Liver (tissue), 8 donors: ENCODE measurements at regions not wholly inside any gene's neighbourhood (a gene's known extent, or its start where the extent isn't known, plus 50 kb on each side); places are given as distances from the start of the nearest gene placed in this dataset.
A peak's percentile ranks its signal among the peaks of the same experiment; 100 is the strongest.

Experiments used
- DNase-seq: peaks from one replicate; pipeline ENCODE4 v3.0.0-alpha.2; 2017; ENCODE audit warnings: low spot score
- H3K27ac ChIP-seq, 2 donors: one replicate each; pipeline ENCODE4 v1.7.0; 2013; ENCODE audit warnings: inconsistent platforms in 2 of 2, low read length in 2 of 2, control low read depth in 1 of 2, low read depth in 1 of 2, mild to moderate bottlenecking in 1 of 2
- H3K27me3 ChIP-seq, 4 donors: one replicate each; pipeline versions ENCODE4 v1.6.1 to v1.7.0; 2013; ENCODE audit warnings: low read length in 3 of 4, inconsistent platforms in 1 of 4, mild to moderate bottlenecking in 1 of 4, moderate library complexity in 1 of 4; ENCODE audit not compliant: control insufficient read depth in 4 of 4, insufficient read depth in 4 of 4
- H3K36me3 ChIP-seq, 4 donors: one replicate each; pipeline versions ENCODE4 v1.6.1 to v1.7.0; 2013; ENCODE audit warnings: low read length in 3 of 4, mild to moderate bottlenecking in 3 of 4, low read depth in 1 of 4, moderate library complexity in 1 of 4; ENCODE audit not compliant: control insufficient read depth in 4 of 4, insufficient read depth in 3 of 4
- H3K4me1 ChIP-seq, 4 donors: one replicate each; pipeline versions ENCODE4 v1.6.1 to v1.7.0; 2013; ENCODE audit warnings: low read length in 3 of 4, mild to moderate bottlenecking in 3 of 4, moderate library complexity in 1 of 4; ENCODE audit not compliant: control insufficient read depth in 4 of 4, insufficient read depth in 4 of 4
- H3K4me3 ChIP-seq, 3 donors: one replicate each; pipeline versions ENCODE4 v1.6.1 to v1.7.0; 2013; ENCODE audit warnings: low read length in 3 of 3, control low read depth in 1 of 3, low read depth in 1 of 3, mild to moderate bottlenecking in 1 of 3
- H3K9ac ChIP-seq, 2 donors: one replicate each; pipeline ENCODE4 v1.7.0; 2013; ENCODE audit warnings: low read length in 2 of 2, mild to moderate bottlenecking in 2 of 2, moderate library complexity in 2 of 2, control low read depth in 1 of 2, low read depth in 1 of 2
- H3K9me3 ChIP-seq, 4 donors: one replicate each; pipeline versions ENCODE4 v1.6.1 to v1.7.0; 2013; ENCODE audit warnings: low read length in 3 of 4; ENCODE audit not compliant: control insufficient read depth in 4 of 4
- EGR1 ChIP-seq, 2 donors: IDR thresholded peaks; 2 replicates each; pipeline ENCODE4 v1.6.1; 2016 to 2018; ENCODE audit warnings: antibody characterized with exemption in 2 of 2, low read depth in 2 of 2
- FOXA1 ChIP-seq: IDR thresholded peaks from 2 replicates; pipeline ENCODE4 v1.6.1; 2016; ENCODE audit warnings: antibody characterized with exemption
- FOXA2 ChIP-seq: IDR thresholded peaks from 2 replicates; pipeline ENCODE4 v1.6.1; 2016; ENCODE audit warnings: antibody characterized with exemption
- GABPA ChIP-seq, 2 donors: IDR thresholded peaks in 1 of 2; conservative IDR thresholded peaks in 1 of 2; 2 replicates each; pipeline ENCODE4 v1.6.1; 2016; ENCODE audit warnings: antibody characterized with exemption in 2 of 2, mild to moderate bottlenecking in 1 of 2, moderate library complexity in 1 of 2
- HNF4A ChIP-seq, 2 donors: conservative IDR thresholded peaks; 2 replicates each; pipeline ENCODE4 v1.6.1; 2016; ENCODE audit warnings: antibody characterized with exemption in 2 of 2, mild to moderate bottlenecking in 2 of 2
- HNF4G ChIP-seq: IDR thresholded peaks from 2 replicates; pipeline ENCODE4 v1.6.1; 2016; ENCODE audit warnings: antibody characterized with exemption
- JUND ChIP-seq, 2 donors: IDR thresholded peaks; 2 replicates each; pipeline ENCODE4 v1.6.1; 2016; ENCODE audit warnings: antibody characterized with exemption in 2 of 2
- NR2F2 ChIP-seq: IDR thresholded peaks from 2 replicates; pipeline ENCODE4 v1.6.1; 2016; ENCODE audit warnings: antibody characterized with exemption
- RAD21 ChIP-seq, 2 donors: IDR thresholded peaks; 2 replicates each; pipeline ENCODE4 v1.6.1; 2016; ENCODE audit warnings: antibody characterized with exemption in 2 of 2, mild to moderate bottlenecking in 2 of 2
- RXRA ChIP-seq, 2 donors: IDR thresholded peaks; 2 replicates each; pipeline ENCODE4 v1.6.1; 2017 to 2018; ENCODE audit warnings: antibody characterized with exemption in 2 of 2, mild to moderate bottlenecking in 1 of 2
- SP1 ChIP-seq: IDR thresholded peaks from 2 replicates; pipeline ENCODE4 v1.6.1; 2018; ENCODE audit warnings: antibody characterized with exemption, mild to moderate bottlenecking
- TAF1 ChIP-seq: conservative IDR thresholded peaks from 2 replicates; pipeline ENCODE4 v1.6.1; 2016; ENCODE audit warnings: antibody characterized with exemption, mild to moderate bottlenecking
- YY1 ChIP-seq: IDR thresholded peaks from 2 replicates; pipeline ENCODE4 v1.6.1; 2016; ENCODE audit warnings: antibody characterized with exemption, mild to moderate bottlenecking
- WGBS: extraction: QIAGEN DNeasy Blood & Tissue Kit; methylation state at CpG from one replicate; pipeline ENCODE4 v1.1.7; 2013; 5-methylcytosine and 5-hydroxymethylcytosine counted together
- TF ChIP-seq, protein P1 (sequence below): IDR thresholded peaks from 2 replicates; pipeline ENCODE4 v1.6.1; 2016; ENCODE audit warnings: antibody characterized with exemption
- TF ChIP-seq, protein P2 (sequence below): IDR thresholded peaks from 2 replicates; pipeline ENCODE4 v1.6.1; 2016; ENCODE audit warnings: antibody characterized with exemption, mild to moderate bottlenecking
- TF ChIP-seq, protein P3 (sequence below): fragments of 150-350 bp; IDR thresholded peaks from 2 replicates; pipeline ENCODE4 v1.5.1; 2017; ENCODE audit warnings: improper control_type of control experiment, low read depth, low read length; ENCODE audit not compliant: missing input control
- TF ChIP-seq, protein P4 (sequence below): IDR thresholded peaks from 2 replicates; pipeline ENCODE4 v1.6.1; 2016; ENCODE audit warnings: antibody characterized with exemption
- TF ChIP-seq, protein P5 (sequence below): IDR thresholded peaks from 2 replicates; pipeline ENCODE4 v1.6.1; 2016; ENCODE audit warnings: antibody characterized with exemption
- donor health status: healthy.
- donor health status: healthy.
- donor health status: healthy.
- donor health status: healthy.
- donor health status: healthy.

DNA sequence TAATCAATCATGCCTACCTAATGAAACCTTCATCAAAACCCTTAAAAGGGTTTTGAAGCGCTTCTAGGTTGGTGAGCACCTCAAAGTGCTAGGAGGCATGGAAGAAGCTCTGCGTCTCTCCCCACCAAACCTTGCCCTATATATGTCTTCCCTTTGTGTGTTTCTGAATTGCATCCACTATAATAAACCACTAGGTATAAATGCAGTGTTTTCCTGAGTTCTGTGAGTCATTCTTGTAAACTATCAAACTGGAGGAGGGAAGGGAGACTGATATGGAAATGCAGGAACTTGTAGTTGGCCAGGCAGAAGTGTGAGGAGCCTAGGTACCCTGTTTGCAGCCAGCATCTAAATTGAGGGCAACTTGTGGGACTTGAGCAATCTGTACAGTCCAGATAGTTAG is 698.8 kb downstream of the DOK5 start:
- H3K9ac ChIP-seq = no peak overlapping the region
- H3K36me3 ChIP-seq = no peaks in the 10 kb centered on the region
- H3K4me3 ChIP-seq = no peak overlapping the region
- H3K4me1 ChIP-seq = peaks cover 0 to 17% (median 15%) of the 10 kb centered on the region in 4 donors
- TF ChIP-seq YY1 (no peak), SP1 (no peak), FOXA2 (no peak), FOXA1 (no peak), EGR1 (IDR thresholded peaks at IDR 0.05; ENCODE audit: low read depth in 2 of 2) (no peak), HNF4A (conservative IDR thresholded peaks at IDR 0.05) (no peak), JUND (IDR thresholded peaks at IDR 0.05) (no peak), GABPA (IDR thresholded peaks at IDR 0.05 in 1 of 2, conservative IDR thresholded peaks at IDR 0.05 in 1 of 2) (no peak), NR2F2 (no peak), HNF4G (no peak), RAD21 (IDR thresholded peaks at IDR 0.05) (no peak), TAF1 (no peak)
- TF ChIP-seq, protein P1, sequence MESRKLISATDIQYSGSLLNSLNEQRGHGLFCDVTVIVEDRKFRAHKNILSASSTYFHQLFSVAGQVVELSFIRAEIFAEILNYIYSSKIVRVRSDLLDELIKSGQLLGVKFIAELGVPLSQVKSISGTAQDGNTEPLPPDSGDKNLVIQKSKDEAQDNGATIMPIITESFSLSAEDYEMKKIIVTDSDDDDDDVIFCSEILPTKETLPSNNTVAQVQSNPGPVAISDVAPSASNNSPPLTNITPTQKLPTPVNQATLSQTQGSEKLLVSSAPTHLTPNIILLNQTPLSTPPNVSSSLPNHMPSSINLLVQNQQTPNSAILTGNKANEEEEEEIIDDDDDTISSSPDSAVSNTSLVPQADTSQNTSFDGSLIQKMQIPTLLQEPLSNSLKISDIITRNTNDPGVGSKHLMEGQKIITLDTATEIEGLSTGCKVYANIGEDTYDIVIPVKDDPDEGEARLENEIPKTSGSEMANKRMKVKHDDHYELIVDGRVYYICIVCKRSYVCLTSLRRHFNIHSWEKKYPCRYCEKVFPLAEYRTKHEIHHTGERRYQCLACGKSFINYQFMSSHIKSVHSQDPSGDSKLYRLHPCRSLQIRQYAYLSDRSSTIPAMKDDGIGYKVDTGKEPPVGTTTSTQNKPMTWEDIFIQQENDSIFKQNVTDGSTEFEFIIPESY = no peak
- TF ChIP-seq, protein P2, sequence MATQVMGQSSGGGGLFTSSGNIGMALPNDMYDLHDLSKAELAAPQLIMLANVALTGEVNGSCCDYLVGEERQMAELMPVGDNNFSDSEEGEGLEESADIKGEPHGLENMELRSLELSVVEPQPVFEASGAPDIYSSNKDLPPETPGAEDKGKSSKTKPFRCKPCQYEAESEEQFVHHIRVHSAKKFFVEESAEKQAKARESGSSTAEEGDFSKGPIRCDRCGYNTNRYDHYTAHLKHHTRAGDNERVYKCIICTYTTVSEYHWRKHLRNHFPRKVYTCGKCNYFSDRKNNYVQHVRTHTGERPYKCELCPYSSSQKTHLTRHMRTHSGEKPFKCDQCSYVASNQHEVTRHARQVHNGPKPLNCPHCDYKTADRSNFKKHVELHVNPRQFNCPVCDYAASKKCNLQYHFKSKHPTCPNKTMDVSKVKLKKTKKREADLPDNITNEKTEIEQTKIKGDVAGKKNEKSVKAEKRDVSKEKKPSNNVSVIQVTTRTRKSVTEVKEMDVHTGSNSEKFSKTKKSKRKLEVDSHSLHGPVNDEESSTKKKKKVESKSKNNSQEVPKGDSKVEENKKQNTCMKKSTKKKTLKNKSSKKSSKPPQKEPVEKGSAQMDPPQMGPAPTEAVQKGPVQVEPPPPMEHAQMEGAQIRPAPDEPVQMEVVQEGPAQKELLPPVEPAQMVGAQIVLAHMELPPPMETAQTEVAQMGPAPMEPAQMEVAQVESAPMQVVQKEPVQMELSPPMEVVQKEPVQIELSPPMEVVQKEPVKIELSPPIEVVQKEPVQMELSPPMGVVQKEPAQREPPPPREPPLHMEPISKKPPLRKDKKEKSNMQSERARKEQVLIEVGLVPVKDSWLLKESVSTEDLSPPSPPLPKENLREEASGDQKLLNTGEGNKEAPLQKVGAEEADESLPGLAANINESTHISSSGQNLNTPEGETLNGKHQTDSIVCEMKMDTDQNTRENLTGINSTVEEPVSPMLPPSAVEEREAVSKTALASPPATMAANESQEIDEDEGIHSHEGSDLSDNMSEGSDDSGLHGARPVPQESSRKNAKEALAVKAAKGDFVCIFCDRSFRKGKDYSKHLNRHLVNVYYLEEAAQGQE = no peak
- TF ChIP-seq, protein P3, sequence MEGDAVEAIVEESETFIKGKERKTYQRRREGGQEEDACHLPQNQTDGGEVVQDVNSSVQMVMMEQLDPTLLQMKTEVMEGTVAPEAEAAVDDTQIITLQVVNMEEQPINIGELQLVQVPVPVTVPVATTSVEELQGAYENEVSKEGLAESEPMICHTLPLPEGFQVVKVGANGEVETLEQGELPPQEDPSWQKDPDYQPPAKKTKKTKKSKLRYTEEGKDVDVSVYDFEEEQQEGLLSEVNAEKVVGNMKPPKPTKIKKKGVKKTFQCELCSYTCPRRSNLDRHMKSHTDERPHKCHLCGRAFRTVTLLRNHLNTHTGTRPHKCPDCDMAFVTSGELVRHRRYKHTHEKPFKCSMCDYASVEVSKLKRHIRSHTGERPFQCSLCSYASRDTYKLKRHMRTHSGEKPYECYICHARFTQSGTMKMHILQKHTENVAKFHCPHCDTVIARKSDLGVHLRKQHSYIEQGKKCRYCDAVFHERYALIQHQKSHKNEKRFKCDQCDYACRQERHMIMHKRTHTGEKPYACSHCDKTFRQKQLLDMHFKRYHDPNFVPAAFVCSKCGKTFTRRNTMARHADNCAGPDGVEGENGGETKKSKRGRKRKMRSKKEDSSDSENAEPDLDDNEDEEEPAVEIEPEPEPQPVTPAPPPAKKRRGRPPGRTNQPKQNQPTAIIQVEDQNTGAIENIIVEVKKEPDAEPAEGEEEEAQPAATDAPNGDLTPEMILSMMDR = no peak
- TF ChIP-seq, protein P4, sequence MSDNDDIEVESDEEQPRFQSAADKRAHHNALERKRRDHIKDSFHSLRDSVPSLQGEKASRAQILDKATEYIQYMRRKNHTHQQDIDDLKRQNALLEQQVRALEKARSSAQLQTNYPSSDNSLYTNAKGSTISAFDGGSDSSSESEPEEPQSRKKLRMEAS = no peak
- TF ChIP-seq, protein P5, sequence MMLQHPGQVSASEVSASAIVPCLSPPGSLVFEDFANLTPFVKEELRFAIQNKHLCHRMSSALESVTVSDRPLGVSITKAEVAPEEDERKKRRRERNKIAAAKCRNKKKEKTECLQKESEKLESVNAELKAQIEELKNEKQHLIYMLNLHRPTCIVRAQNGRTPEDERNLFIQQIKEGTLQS = no peak
- no peaks in the 10 kb centered on the region for H3K27me3 ChIP-seq
- 49% methylated on average over 2 of the region's 2 CpGs for WGBS
- no peak for DNase-seq
- no peak overlapping the region for H3K27ac ChIP-seq
- H3K9me3 ChIP-seq = no peaks in the 10 kb centered on the region

DNA sequence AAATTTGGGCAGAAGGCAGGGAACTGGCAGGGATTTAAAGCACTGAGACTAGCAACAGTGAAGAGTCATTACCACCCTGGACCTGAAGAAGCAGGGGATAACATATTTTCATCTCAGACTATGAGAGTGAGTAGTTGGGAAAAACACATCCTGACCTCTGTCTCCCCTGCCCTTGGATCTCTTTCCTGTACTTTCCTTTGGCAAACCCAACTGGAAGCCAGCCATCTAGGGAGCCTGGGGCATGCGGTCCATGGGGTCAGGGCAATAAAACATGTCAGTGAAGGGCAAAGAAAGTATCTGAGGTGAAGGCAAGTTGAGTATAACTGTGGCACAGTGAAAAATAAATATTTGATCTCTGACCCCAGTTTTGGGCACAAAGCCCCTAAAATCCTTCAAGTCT is 698.2 kb downstream of the DOK5 start:
- DNase-seq = no peak
- no peak overlapping the region for H3K9ac ChIP-seq
- no peak overlapping the region for H3K4me3 ChIP-seq
- peaks cover 0 to 17% (median 15%) of the 10 kb centered on the region in 4 donors for H3K4me1 ChIP-seq
- no peaks in the 10 kb centered on the region for H3K27me3 ChIP-seq
- no peak overlapping the region for H3K27ac ChIP-seq
- 18% methylated on average over 1 of the region's 1 CpG for WGBS
- TF ChIP-seq RXRA (IDR thresholded peaks at IDR 0.05) (peak; percentile 57 to 66), TAF1 (no peak), JUND (IDR thresholded peaks at IDR 0.05) (no peak), NR2F2 (peak; percentile 87), HNF4A (conservative IDR thresholded peaks at IDR 0.05) (peak; percentile 83 to 86), YY1 (no peak)
- no peaks in the 10 kb centered on the region for H3K36me3 ChIP-seq
- H3K9me3 ChIP-seq = no peaks in the 10 kb centered on the region
